ENCODE measurements at regions not wholly inside any gene's neighbourhood (a gene's known extent, or its start where the extent isn't known, plus 50 kb on each side); places are given as distances from the start of the nearest gene placed in this dataset.
"Not testable (repeated sequence)": the region's sequence is repeated elsewhere in the genome, so short reads cannot be mapped to it uniquely, and the experiment has no call there.

- Histone ChIP-seq H3K4me1 (no peaks in the 10 kb centered on the region), H3K27ac (no peak overlapping the region), H3K4me3 (no peak overlapping the region), H3K9me3 (no peaks in the 10 kb centered on the region), H3K27me3 (peaks cover 0 to 80% of the 10 kb centered on the region in 2 donors), H3K36me3 (no peaks in the 10 kb centered on the region)
- no peak for DNase-seq
- TF ChIP-seq, protein P1, sequence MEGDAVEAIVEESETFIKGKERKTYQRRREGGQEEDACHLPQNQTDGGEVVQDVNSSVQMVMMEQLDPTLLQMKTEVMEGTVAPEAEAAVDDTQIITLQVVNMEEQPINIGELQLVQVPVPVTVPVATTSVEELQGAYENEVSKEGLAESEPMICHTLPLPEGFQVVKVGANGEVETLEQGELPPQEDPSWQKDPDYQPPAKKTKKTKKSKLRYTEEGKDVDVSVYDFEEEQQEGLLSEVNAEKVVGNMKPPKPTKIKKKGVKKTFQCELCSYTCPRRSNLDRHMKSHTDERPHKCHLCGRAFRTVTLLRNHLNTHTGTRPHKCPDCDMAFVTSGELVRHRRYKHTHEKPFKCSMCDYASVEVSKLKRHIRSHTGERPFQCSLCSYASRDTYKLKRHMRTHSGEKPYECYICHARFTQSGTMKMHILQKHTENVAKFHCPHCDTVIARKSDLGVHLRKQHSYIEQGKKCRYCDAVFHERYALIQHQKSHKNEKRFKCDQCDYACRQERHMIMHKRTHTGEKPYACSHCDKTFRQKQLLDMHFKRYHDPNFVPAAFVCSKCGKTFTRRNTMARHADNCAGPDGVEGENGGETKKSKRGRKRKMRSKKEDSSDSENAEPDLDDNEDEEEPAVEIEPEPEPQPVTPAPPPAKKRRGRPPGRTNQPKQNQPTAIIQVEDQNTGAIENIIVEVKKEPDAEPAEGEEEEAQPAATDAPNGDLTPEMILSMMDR (IDR thresholded peaks at IDR 0.05), result no peak
- no peak for TF ChIP-seq POLR2A (IDR thresholded peaks at IDR 0.05)
- intact Hi-C loops (cut with DNase I; ENCODE audit: low total_unique reads), result no loop called here
Observed at GRCh38 chr6:27547157-27548075, 74.5 kb upstream of the ZNF184 start.

- Histone ChIP-seq H3K27ac (no peak overlapping the region), H3K4me3 (no peak overlapping the region), H3K4me1 (no peaks in the 10 kb centered on the region), H3K27me3 (peaks cover 0 to 78% of the 10 kb centered on the region in 2 donors), H3K9me3 (no peaks in the 10 kb centered on the region), H3K36me3 (no peaks in the 10 kb centered on the region)
- intact Hi-C loops (cut with DNase I; ENCODE audit: low total_unique reads), result no loop called here
- DNase-seq, result no peak
- TF ChIP-seq, protein P1 (IDR thresholded peaks at IDR 0.05), result no peak
- no peak for TF ChIP-seq POLR2A (IDR thresholded peaks at IDR 0.05)
Observed at GRCh38 chr6:27546522-27546921, 73.6 kb upstream of the ZNF184 start.

GRCh38 chr6:27545271-27546046 lies 72.6 kb upstream of the ZNF184 start:
- TF ChIP-seq, protein P1 (IDR thresholded peaks at IDR 0.05), result no peak
- no peak for TF ChIP-seq POLR2A (IDR thresholded peaks at IDR 0.05)
- no peak for DNase-seq
- no peaks in the 10 kb centered on the region for H3K36me3 ChIP-seq
- H3K9me3 ChIP-seq, result no peaks in the 10 kb centered on the region
- H3K27ac ChIP-seq, result no peak overlapping the region
- H3K4me1 ChIP-seq, result no peaks in the 10 kb centered on the region
- intact Hi-C loops (cut with DNase I; ENCODE audit: low total_unique reads), result no loop called here
- H3K27me3 ChIP-seq, result peaks cover 0 to 67% of the 10 kb centered on the region in 2 donors
- H3K4me3 ChIP-seq, result no peak overlapping the region

GRCh38 chr6:27544612-27545260 lies 71.8 kb upstream of the ZNF184 start:
- no peaks in the 10 kb centered on the region for H3K4me1 ChIP-seq
- H3K4me3 ChIP-seq, result no peak overlapping the region
- TF ChIP-seq, protein P1 (IDR thresholded peaks at IDR 0.05), result no peak
- no peak for TF ChIP-seq POLR2A (IDR thresholded peaks at IDR 0.05)
- no peaks in the 10 kb centered on the region for H3K36me3 ChIP-seq
- intact Hi-C loops (cut with DNase I; ENCODE audit: low total_unique reads), result no loop called here
- peaks cover 0 to 60% of the 10 kb centered on the region in 2 donors for H3K27me3 ChIP-seq
- H3K27ac ChIP-seq, result no peak overlapping the region
- no peak for DNase-seq
- H3K9me3 ChIP-seq, result no peaks in the 10 kb centered on the region

DNA sequence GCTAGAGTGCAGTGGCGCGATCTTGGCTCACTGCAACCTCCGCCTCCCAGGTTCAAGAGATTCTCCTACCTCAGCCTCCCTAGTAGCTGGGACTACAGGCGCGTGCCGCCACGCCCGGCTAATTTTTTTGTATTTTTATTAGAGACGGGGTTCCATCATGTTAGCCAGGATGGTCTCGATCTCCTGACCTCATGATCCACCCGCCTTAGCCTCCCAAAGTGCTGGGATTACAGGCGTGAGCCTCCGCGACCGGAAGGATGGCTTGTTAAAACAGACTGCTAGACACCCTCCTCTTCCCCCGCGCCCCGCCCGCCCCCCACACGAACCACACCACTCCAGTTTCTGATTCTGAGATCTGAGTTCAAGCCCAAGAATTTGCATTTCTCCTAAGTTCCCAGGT lies 71.2 kb upstream of the ZNF184 start:
- H3K27me3 ChIP-seq, result peaks cover 0 to 55% of the 10 kb centered on the region in 2 donors
- H3K4me1 ChIP-seq; H3K9me3 ChIP-seq; H3K27ac ChIP-seq; intact Hi-C loops (cut with DNase I; ENCODE audit: low total_unique reads); DNase-seq; H3K36me3 ChIP-seq; H3K4me3 ChIP-seq: not testable (repeated sequence)

Data from uterus (tissue), 3 donors.